PC-3 (cell line): ENCODE measurements at regions not wholly inside any gene's neighbourhood (a gene's known extent, or its start where the extent isn't known, plus 50 kb on each side); places are given as distances from the start of the nearest gene placed in this dataset.

ENCODE experiments used
- ATAC-seq: fragments of 200-7000 bp; cut with Tn5 transposase; 2 replicates; pipeline ENCODE4 v1.9.1; 2020; ENCODE audit warnings: mild to moderate bottlenecking, moderate library complexity
- BruUV-seq: library from RNA; stranded (reverse); fragments of 400-500 nt; replicated peaks from 2 replicates; lab custom pipeline; 2021; lab: Mats Ljungman, UMichigan
- CTCF ChIA-PET: fragments of 300-600 bp; sonication (Branson Sonifier 250); formaldehyde crosslinking; loops from one replicate; lab custom pipeline; 2022; ENCODE audit warnings: antibody characterized with exemption; lab: Charles Lee
- POLR2A ChIA-PET: fragments of 300-600 bp; sonication (Branson Sonifier 250); formaldehyde crosslinking; loops from one replicate; lab custom pipeline; 2022; ENCODE audit warnings: antibody characterized with exemption; ENCODE audit not compliant: unreplicated experiment; lab: Charles Lee
- DNase-seq: peaks from one replicate; pipeline ENCODE4 v3.0.0-alpha.2; 2015
- H2AFZ ChIP-seq: fragments of 300-600 bp; sonication (generic); 2 replicates; pipeline ENCODE4 v1.6.0; 2016; ENCODE audit warnings: antibody characterized with exemption, low read length
- H3F3A ChIP-seq: fragments of 300-600 bp; sonication (generic); one replicate; pipeline ENCODE4 v1.6.0; 2017; ENCODE audit warnings: antibody characterized with exemption, low read length, control low read depth, mild to moderate bottlenecking; ENCODE audit not compliant: unreplicated experiment
- H3K27ac ChIP-seq: fragments of 300-600 bp; sonication (generic); 2 replicates; pipeline ENCODE4 v1.5.1; 2016; ENCODE audit warnings: mild to moderate bottlenecking, low read length
- H3K27me3 ChIP-seq: fragments of 300-600 bp; sonication (generic); 2 replicates; pipeline ENCODE4 v1.6.1; 2016; ENCODE audit warnings: low read length, mixed read lengths
- H3K36me3 ChIP-seq: fragments of 300-600 bp; sonication (generic); 2 replicates; pipeline ENCODE4 v1.6.1; 2016; ENCODE audit warnings: low read depth, mixed run types, low read length, mixed read lengths
- H3K4me1 ChIP-seq: fragments of 300-600 bp; sonication (generic); 2 replicates; pipeline ENCODE4 v1.5.1; 2016; ENCODE audit warnings: low read length; ENCODE audit not compliant: insufficient read depth
- H3K4me2 ChIP-seq: fragments of 300-600 bp; sonication (generic); 2 replicates; pipeline ENCODE4 v1.6.0; 2016; ENCODE audit warnings: low read length
- H3K4me3 ChIP-seq: fragments of 300-600 bp; sonication (generic); 2 replicates; pipeline ENCODE4 v1.5.1; 2016; ENCODE audit warnings: mild to moderate bottlenecking, low read length, mixed read lengths
- H3K79me2 ChIP-seq: fragments of 300-600 bp; sonication (generic); 2 replicates; pipeline ENCODE4 v1.6.1; 2017; ENCODE audit warnings: low read length, mixed read lengths
- H3K9ac ChIP-seq: fragments of 300-600 bp; sonication (generic); 2 replicates; pipeline ENCODE4 v1.6.0; 2016; ENCODE audit warnings: mild to moderate bottlenecking, low read length
- H3K9me2 ChIP-seq: fragments of 300-600 bp; sonication (generic); replicated peaks from 2 replicates; pipeline ENCODE4 v1.6.1; 2016; ENCODE audit warnings: mixed run types, low read length, mixed read lengths
- H3K9me3 ChIP-seq: fragments of 300-600 bp; sonication (generic); 2 replicates; pipeline ENCODE4 v1.6.1; 2016; ENCODE audit warnings: low read length, mixed read lengths
- H4K20me1 ChIP-seq: fragments of 300-600 bp; sonication (generic); 2 replicates; pipeline ENCODE4 v1.6.1; 2016; ENCODE audit warnings: low read length, mixed read lengths
- CTCF ChIP-seq: fragments of 300-600 bp; sonication (generic); conservative IDR thresholded peaks from 2 replicates; pipeline ENCODE4 v1.5.1; 2017; ENCODE audit warnings: antibody characterized with exemption, low read depth, mild to moderate bottlenecking, low read length
- EZH2 ChIP-seq: fragments of 300-600 bp; sonication (generic); IDR thresholded peaks from one replicate; pipeline ENCODE4 v1.6.1; 2017; ENCODE audit warnings: antibody characterized with exemption, mild to moderate bottlenecking, low read length; ENCODE audit not compliant: unreplicated experiment
- EZH2phosphoT487 ChIP-seq: fragments of 300-600 bp; sonication (generic); IDR thresholded peaks from 2 replicates; pipeline ENCODE4 v1.6.1; 2018; ENCODE audit warnings: mild to moderate bottlenecking, antibody characterized with exemption, low read length, borderline replicate concordance
- intact Hi-C: fragments of 100-400 bp; cut with micrococcal nuclease; formaldehyde crosslinking; loops from 2 replicates; pipeline ENCODE4 v1.9.0; 2023

DNA sequence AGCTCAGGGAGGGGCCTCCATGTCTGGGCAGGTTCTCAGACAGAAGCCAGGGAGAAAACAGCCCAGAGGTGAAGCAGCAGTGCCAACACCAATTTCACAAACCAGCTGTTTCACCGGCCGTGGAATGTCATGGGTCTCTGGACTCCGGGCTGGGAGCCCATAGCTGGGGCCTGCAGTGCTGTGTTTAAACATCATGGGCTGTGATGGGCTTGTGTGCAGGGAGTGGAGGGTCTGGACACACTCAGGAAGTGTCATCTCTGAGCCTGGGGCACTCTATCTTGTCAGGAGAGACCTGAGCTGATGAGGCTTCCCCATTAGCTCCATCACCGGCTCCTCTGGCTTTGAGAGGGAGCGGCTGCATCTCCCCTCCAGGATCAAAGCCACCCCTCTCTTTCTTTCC is 173.6 kb upstream of the IGSF21 start:
- no peak overlapping the region for H2AFZ ChIP-seq
- no peaks in the 10 kb centered on the region for H3K4me1 ChIP-seq
- no peaks in the 10 kb centered on the region for H4K20me1 ChIP-seq
- intact Hi-C loops, result no loop called here
- H3K36me3 ChIP-seq, result no peaks in the 10 kb centered on the region
- no peak overlapping the region for H3K27ac ChIP-seq
- no peaks in the 10 kb centered on the region for H3F3A ChIP-seq
- peaks cover 46% of the 10 kb centered on the region for H3K27me3 ChIP-seq
- CTCF ChIA-PET, result no interaction called here
- H3K9me3 ChIP-seq, result no peaks in the 10 kb centered on the region
- DNase-seq (no peak), ATAC-seq (no peak)
- no peak overlapping the region for H3K9ac ChIP-seq
- no peaks in the 10 kb centered on the region for H3K9me2 ChIP-seq
- POLR2A ChIA-PET, result no interaction called here
- H3K4me3 ChIP-seq, result no peak overlapping the region
- BruUV-seq, result no TSS peak
- H3K79me2 ChIP-seq, result no peaks in the 10 kb centered on the region
- TF ChIP-seq EZH2phosphoT487, result no peak
- H3K4me2 ChIP-seq, result no peak overlapping the region

DNA sequence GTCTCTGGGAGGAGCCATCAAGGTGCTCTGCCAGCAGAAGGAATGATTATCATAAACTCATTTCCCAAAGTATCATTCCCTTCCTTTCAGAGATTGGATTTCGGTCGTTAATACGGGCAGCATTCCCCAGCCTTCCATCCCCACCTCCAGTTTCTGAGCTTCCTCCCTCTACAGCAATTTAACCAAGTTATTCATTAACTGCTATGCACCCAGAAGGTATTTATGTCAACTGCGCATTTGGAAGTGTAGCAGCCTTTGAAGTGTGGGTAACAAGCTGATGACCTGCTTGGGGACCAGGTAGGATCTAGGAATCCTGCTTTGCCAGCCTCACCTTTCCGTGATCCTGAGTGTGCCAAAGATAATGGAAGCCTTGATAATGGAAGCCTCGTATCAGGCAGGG is 172.4 kb upstream of the IGSF21 start:
- no peaks in the 10 kb centered on the region for H3K9me3 ChIP-seq
- H3K9me2 ChIP-seq, result no peaks in the 10 kb centered on the region
- TF ChIP-seq CTCF (no peak), EZH2 (no peak), EZH2phosphoT487 (no peak)
- DNase-seq, result no peak
- no peak overlapping the region for H3K27ac ChIP-seq
- no peaks in the 10 kb centered on the region for H3K79me2 ChIP-seq
- no peaks in the 10 kb centered on the region for H3K4me1 ChIP-seq
- H3K9ac ChIP-seq, result no peak overlapping the region
- H3K36me3 ChIP-seq, result no peaks in the 10 kb centered on the region
- peaks cover 39% of the 10 kb centered on the region for H3K27me3 ChIP-seq
- ATAC-seq, result no peak
- H3F3A ChIP-seq, result no peaks in the 10 kb centered on the region
- no peak overlapping the region for H3K4me3 ChIP-seq
- ChIA-PET POLR2A (no interaction called here), CTCF (no interaction called here)
- no peak overlapping the region for H3K4me2 ChIP-seq
- H2AFZ ChIP-seq, result no peak overlapping the region
- intact Hi-C loops, result no loop called here
- no TSS peak for BruUV-seq
- no peaks in the 10 kb centered on the region for H4K20me1 ChIP-seq

GRCh38 chr1:17941431-17942189 is 166.0 kb upstream of the IGSF21 start:
- CTCF ChIA-PET, result no interaction called here

More at GRCh38 chr1:17941431-17942189, 166.0 kb upstream of the IGSF21 start:
- no peak for TF ChIP-seq CTCF
- TF ChIP-seq EZH2, result no peak
- no peak for TF ChIP-seq EZH2phosphoT487
- H3K9ac ChIP-seq, result no peak overlapping the region
- no peak for ATAC-seq
- H2AFZ ChIP-seq, result no peak overlapping the region
- H3K4me3 ChIP-seq, result no peak overlapping the region
- H3F3A ChIP-seq, result no peaks in the 10 kb centered on the region
- no peak overlapping the region for H3K4me2 ChIP-seq
- POLR2A ChIA-PET, result no interaction called here
- H3K9me2 ChIP-seq, result no peaks in the 10 kb centered on the region
- H3K79me2 ChIP-seq, result no peaks in the 10 kb centered on the region
- H3K36me3 ChIP-seq, result no peaks in the 10 kb centered on the region
- no peaks in the 10 kb centered on the region for H4K20me1 ChIP-seq
- BruUV-seq, result no TSS peak
- H3K9me3 ChIP-seq, result no peaks in the 10 kb centered on the region
- no peak for DNase-seq
- H3K27me3 ChIP-seq, result peaks cover 17% of the 10 kb centered on the region; the same call in 1 of the 2 replicates
- no peak overlapping the region for H3K27ac ChIP-seq
- no peaks in the 10 kb centered on the region for H3K4me1 ChIP-seq
- intact Hi-C loops, result no loop called here
